SIG-M5 (cell line): ENCODE measurements at regions not wholly inside any gene's neighbourhood (a gene's known extent, or its start where the extent isn't known, plus 50 kb on each side); places are given as distances from the start of the nearest gene placed in this dataset.
"Not testable (repeated sequence)": the region's sequence is repeated elsewhere in the genome, so short reads cannot be mapped to it uniquely, and the experiment has no call there.

Experiments
- DNase-seq: peaks from one replicate; lab custom pipeline; 2025; lab: John Stamatoyannopoulos, UW

DNA sequence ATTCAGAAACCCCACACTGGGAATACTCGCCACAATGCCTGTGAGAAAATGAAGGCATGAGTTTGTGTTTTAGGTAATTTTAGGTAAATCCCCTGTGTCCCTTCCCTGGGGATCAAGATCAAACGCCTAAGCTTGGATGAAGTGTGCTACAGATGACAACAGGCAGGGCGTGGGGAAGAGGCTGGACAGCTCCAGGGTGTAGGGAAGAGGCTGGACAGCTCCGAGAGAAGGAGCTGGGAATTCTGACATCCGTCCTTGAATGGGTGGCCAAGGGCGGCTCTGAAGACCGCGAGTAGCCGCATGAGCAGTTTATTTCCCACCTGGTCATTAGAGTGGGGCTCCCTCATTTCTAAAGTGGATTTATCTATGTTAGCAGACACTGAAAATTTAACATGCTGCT, 109.7 kb downstream of the RAMP3 start:
- no peak for DNase-seq

GRCh38 chr7:45268013-45268412, 110.4 kb downstream of the RAMP3 start:
- no peak for DNase-seq

DNA sequence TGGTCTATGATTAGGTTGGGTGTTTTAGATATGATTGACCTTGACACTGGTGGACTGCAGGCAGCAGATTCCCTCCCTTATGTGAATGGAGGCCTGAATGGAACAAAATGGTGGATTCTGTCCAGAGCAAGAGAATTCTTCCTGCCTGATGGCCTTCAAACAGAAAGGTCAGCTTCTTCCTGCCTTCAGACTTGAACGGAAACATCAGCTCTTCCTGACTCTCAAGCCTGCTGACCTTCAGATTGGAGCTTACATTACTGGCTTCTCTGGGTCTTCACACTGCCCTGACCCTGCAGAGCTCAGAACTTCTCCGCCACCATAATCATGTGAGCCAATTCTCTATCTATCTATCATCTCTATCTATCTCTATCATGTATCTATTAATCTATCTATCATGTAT, 111.6 kb downstream of the RAMP3 start:
- DNase-seq: no peak

DNA sequence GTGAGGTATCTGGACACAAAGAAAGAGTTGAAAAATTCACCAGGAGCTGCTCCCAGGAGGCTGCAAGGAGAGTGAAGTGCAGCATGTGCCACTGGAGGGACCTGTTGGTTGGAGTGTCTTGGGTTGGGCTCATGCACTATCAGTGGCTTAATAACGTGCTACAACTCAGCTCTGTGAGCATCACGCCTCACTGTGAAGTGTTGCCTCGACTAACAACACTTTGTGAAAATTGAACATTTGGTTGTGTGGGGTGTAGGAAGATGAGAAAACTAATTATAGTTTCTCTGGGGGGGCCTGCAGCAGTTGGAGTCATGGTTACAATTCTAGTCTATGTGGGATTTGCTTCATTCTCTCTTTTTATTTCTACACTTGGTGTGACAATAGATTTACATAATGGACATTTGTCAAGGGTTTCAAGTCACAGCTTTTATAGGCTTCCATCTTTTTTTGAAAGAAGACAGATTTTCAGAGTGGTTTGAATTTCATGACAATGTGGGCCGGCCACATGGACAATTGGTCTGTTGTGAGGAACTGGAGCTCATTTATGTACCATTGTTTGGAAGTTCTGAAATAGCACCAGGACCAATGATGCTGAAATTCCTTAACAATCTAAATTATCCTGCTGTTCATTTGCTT, 121.3 kb downstream of the RAMP3 start:
- no peak for DNase-seq

DNA sequence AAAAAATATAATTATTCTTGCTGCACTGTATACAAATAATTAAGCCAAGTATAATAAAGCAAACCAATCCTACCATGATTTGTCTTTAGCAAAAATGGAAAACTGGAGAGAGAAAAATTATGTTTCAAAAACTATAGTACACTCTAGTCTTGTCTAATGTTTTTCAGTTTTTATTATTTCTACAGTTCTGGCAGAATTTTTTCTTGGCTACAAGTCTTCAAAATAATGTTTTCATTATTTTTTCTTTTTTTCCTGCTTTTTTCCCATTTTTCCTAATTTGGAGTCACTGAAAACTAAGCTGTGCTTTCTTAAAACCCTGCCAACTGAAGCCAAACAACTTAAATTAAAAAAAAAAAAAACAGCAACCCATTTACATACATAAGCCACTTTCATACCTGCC, 132.0 kb downstream of the RAMP3 start:
- not testable (repeated sequence) for DNase-seq

DNA sequence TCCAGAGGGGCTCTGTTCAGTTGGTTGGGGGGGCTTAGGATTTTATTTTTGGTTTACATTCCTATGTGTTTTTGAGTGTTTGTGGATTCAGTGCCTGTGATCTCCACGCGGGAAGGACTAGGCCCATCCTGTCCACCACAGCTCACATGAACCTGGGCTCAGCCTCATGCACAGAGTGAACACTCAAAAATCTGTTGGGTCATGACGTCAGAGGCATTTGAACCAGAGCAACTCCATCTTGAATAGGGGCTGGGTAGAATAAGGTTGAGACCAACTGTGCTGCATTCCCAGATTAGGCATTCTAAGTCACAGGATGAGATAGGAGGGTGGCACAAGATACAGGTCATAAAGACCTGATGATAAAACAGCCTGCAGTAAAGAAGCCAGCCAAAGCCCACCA, 133.3 kb downstream of the RAMP3 start:
- no peak for DNase-seq

DNA sequence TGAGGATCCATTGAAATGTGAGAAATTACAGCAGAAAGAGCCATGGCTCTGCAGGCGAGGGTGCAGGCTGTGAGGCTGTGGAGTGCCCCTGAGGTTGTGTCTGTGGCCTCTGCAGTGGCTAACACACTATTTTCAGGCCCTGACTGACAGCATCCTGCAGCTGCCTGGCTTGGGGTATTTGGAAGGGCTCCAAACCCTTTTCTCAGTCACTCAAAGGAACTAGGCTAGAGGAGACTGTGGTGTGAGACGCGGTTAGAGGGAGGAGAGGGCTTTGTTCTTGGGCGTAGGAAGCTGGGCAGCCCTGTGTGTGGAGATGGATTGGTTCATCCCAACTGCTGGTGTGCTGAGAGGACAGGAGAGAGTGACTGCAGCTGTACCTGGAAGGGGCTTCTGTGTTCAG, 134.9 kb downstream of the RAMP3 start:
- no peak for DNase-seq

- no peak for DNase-seq
Measured at GRCh38 chr7:45293295-45293942, 135.8 kb downstream of the RAMP3 start.

- no peak for DNase-seq
Measured at GRCh38 chr7:45294559-45294958, 137.0 kb downstream of the RAMP3 start.

DNA sequence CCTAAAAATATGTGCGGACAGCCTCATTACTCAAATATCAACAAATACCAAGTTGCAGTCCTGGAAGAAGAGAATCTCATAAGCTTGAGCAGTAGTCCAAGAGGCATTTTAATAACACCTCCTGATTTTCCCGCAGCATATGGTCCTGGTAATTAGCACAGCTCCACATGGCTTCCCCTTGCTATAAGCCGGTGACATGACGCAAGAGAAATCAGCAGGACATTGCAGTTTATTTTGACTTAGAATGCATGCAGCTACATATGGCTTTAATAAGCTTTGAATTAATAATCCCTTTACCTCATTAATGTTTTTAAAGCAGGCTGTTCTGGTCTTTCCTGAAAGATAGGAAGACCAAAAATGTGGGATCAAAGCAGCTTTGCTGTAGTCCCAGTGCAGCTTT, 137.6 kb downstream of the RAMP3 start:
- DNase-seq: no peak

DNA sequence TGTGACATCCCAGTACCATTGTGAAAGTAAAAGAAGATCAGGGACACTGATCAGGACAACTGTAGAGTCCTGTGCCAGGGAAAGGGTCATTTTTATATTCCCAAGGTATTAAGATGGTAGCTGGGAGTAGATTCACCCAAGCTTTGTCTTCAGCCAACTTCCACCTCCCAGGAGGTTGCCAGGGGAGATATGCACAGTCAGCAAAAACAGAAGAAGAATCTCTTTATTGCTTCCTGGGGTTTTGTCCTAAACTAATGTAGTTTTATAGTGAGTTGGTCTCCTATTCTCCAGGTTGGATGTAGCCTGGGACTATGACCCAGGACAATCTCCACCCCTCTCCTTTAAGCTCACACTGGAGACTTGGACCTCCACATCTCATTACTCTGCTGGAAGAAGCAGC, 139.2 kb downstream of the RAMP3 start:
- no peak for DNase-seq

DNA sequence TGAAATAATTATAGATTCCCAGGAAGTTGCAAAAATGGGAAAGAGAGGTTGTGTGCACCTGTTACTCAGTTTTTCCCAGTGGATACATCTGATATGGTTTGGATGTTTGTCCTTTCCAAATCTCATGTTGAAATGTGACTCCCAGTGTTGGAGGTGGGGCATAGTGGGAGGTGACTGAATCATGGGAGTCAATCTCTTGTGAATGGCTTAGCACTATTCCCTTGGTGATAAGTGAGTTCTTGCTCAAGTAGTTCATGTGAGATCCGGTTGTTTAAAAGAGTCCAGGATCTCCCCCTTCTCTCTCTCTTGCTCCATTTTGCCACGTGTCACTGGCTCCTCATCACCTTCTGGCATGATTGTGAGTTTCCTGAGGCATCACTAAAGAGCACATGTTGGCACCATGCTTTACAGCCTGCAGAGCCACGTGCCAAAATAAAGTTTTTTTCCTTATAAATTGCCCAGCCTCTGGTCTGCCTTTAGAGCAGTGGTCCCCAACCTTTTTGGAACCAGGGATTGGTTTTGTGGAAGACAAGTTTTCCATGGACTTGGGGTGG, 149.2 kb downstream of the RAMP3 start:
- DNase-seq: no peak

DNA sequence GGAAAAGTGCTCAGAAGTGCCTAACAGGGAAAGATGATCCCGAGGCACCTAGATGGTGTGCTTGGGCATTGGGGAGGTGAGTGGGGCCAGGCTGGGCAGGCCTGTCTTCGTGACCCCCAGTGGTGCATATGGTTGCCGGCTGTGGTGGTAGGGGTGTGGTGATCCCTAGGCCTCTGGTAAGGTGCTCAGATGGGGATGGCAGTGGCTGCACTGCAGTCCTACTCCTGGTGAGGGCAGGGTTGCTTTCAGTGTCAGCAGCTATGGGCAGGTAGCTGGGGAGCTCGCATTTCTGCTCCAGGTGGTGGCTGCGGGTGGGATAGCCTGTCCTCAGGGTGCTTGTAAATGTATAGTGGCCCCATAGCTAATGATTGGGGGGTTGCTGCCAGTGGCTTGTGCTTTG, 154.0 kb downstream of the RAMP3 start:
- DNase-seq: no peak

DNA sequence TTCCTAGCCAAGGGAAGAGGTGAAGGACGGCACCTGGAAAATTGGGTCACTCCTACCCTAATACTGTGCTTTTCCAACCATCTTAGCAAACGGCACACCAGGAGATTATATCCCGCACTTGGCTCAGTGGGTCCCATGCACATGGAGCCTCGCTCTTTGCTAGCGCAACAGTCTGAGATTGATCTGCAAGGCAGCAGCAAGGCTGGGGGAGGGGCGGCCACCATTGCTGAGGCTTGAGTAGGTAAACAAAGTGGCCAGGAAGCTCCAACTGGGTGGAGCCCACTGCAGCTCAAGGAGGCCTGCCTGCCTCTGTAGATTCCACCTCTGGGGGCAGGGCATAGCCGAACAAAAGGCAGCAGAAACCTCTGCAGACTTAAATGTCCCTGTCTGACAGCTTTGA, 157.9 kb downstream of the RAMP3 start:
- DNase-seq: not testable (repeated sequence)

DNA sequence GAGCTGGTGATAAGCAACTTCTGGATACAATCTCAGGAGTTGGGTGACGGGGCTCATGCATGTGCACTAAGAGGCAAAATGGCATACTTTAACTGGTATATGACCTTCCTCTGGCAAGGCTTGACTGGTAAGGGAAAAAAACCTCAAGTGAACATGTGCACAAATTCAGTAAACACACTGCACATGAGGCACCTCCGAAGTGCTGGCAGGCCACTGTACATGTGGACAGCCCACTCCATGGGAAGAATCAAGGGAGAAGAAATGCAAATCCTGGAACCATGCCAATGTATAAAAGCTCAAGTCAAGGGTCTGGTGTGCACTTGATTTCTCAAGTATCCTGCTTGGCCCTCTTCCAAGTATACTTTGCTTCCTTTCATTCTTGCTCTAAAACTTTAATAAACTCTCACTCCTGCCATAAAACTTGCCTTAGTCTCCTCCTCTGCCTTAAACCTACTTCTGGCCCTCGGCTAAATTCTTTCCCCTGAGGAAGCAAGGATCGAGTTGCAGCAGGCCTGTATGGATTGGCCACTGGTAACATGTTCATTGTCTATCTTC, 167.2 kb downstream of the RAMP3 start:
- no peak for DNase-seq

DNA sequence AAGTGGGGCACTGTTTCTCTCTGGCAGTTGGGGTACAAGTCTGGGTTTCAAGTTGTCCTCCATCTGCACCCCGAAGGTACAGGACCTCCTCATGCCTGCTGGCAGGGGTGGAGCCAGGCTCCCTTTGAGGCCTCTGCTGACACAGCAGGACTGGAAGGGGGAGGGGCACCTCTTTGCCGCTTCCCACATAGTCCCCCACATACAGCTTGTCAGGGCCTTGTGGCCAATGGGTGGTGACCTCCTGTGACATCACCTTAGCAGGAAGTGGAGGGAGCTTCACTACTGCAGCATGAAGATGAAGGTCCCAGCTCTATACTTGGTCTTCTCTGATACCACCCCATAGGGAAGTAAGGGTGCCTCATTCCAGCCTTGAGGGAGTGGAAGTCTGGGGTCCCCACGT, 167.8 kb downstream of the RAMP3 start:
- DNase-seq: no peak

- no peak for DNase-seq
Measured at GRCh38 chr7:45328403-45328981, 170.9 kb downstream of the RAMP3 start.

GRCh38 chr7:45331563-45331962, 174.0 kb downstream of the RAMP3 start:
- no peak for DNase-seq

GRCh38 chr7:45335024-45335423, 177.4 kb downstream of the RAMP3 start:
- DNase-seq: not testable (repeated sequence)

GRCh38 chr7:45342236-45342635, 184.6 kb downstream of the RAMP3 start:
- no peak for DNase-seq

- no peak for DNase-seq
Measured at GRCh38 chr7:45343746-45344145, 186.2 kb downstream of the RAMP3 start.

DNA sequence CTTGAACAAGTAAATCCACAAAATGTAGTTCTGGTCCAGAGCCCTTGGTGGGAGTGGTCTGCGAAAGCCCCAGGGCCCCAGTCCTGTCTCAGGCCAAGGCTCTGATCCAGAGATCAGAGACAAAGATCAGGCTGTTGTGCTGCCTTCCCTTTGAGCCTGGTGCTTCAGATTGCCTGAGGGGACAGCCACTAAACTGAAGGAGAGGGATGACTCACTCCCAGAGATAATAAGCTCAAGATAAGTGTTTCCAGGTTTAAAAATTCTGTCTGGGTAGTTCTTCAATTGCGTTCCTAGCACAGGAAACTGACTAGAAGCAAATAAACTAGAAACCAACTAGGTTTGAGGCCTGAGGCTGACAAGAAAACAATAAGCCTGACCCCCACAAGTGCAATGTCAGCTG, 190.2 kb downstream of the RAMP3 start:
- DNase-seq: no peak

- DNase-seq: no peak
Measured at GRCh38 chr7:45349090-45349489, 191.5 kb downstream of the RAMP3 start.
